ENCODE measurements at regions not wholly inside any gene's neighbourhood (a gene's known extent, or its start where the extent isn't known, plus 50 kb on each side); places are given as distances from the start of the nearest gene placed in this dataset.

DNA sequence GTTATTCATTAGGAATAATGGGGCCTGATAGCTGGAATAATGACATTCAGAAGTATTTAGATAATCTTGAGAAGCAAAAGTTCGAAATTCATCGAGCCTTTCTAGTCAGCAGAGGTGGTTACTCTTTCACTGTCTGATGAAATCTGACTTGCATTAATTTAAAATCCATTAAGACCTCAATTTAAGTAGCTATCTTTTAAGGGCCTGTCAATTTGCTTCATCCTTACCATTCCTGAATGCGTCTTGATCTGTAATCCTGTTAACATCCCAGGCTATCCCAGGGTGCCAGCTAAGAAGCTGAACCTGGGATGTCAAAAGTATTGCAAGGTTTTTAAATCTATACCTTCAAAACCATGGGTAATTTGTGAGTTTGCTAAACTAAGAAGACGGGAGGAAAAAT is 1491.0 kb upstream of the MIR17HG start:
- TF ChIP-seq, protein P1, sequence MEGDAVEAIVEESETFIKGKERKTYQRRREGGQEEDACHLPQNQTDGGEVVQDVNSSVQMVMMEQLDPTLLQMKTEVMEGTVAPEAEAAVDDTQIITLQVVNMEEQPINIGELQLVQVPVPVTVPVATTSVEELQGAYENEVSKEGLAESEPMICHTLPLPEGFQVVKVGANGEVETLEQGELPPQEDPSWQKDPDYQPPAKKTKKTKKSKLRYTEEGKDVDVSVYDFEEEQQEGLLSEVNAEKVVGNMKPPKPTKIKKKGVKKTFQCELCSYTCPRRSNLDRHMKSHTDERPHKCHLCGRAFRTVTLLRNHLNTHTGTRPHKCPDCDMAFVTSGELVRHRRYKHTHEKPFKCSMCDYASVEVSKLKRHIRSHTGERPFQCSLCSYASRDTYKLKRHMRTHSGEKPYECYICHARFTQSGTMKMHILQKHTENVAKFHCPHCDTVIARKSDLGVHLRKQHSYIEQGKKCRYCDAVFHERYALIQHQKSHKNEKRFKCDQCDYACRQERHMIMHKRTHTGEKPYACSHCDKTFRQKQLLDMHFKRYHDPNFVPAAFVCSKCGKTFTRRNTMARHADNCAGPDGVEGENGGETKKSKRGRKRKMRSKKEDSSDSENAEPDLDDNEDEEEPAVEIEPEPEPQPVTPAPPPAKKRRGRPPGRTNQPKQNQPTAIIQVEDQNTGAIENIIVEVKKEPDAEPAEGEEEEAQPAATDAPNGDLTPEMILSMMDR (IDR thresholded peaks at IDR 0.05) = no peak
- TF ChIP-seq POLR2A (IDR thresholded peaks at IDR 0.05) = no peak
- TF ChIP-seq EP300 (IDR thresholded peaks at IDR 0.05) = no peak

Data from ovary (tissue), 3 donors.